Astrocyte (in vitro differentiated cells and primary cell): ENCODE measurements at regions not wholly inside any gene's neighbourhood (a gene's known extent, or its start where the extent isn't known, plus 50 kb on each side); places are given as distances from the start of the nearest gene placed in this dataset.
"Not testable (repeated sequence)": the region's sequence is repeated elsewhere in the genome, so short reads cannot be mapped to it uniquely, and the experiment has no call there.

ENCODE experiments used
- DNase-seq: peaks from one replicate; pipeline ENCODE4 v3.0.0-alpha.2; 2010; ENCODE audit warnings: low read depth
- FAIRE-seq: peaks from 2 replicates; lab custom pipeline; 2011; peaks lifted over from hg19 to GRCh38; lab: Jason Lieb, UNC
- H2AFZ ChIP-seq: 2 replicates; pipeline ENCODE4 v1.6.0; 2012; ENCODE audit warnings: low read depth, low read length, inconsistent platforms
- H3K27ac ChIP-seq: 2 replicates; pipeline ENCODE4 v1.5.1; 2011; ENCODE audit warnings: low read depth, low read length, inconsistent platforms
- H3K27me3 ChIP-seq: 2 replicates; pipeline ENCODE4 v1.6.0; 2011; ENCODE audit warnings: low read length, inconsistent platforms; ENCODE audit not compliant: insufficient read depth
- H3K36me3 ChIP-seq: 2 replicates; pipeline ENCODE4 v1.5.1; 2011; ENCODE audit warnings: low read length, inconsistent platforms; ENCODE audit not compliant: insufficient read depth
- H3K4me1 ChIP-seq: 2 replicates; pipeline ENCODE4 v1.5.1; 2011; ENCODE audit warnings: low read length, inconsistent platforms; ENCODE audit not compliant: insufficient read depth
- H3K4me2 ChIP-seq: 2 replicates; pipeline ENCODE4 v1.6.0; 2012; ENCODE audit warnings: low read length, inconsistent platforms
- H3K4me3 ChIP-seq: 2 replicates; pipeline ENCODE4 v1.5.1; 2011; ENCODE audit warnings: low read depth, mild to moderate bottlenecking, low read length, inconsistent platforms; ENCODE audit not compliant: insufficient read depth
- H3K79me2 ChIP-seq: 2 replicates; pipeline ENCODE4 v1.6.0; 2012; ENCODE audit warnings: mild to moderate bottlenecking, low read length, inconsistent platforms; ENCODE audit not compliant: insufficient read depth
- H3K9ac ChIP-seq: 2 replicates; pipeline ENCODE4 v1.6.0; 2012; ENCODE audit warnings: mild to moderate bottlenecking, low read length, inconsistent platforms
- H3K9me3 ChIP-seq: 2 replicates; pipeline ENCODE4 v1.5.1; 2012; ENCODE audit warnings: low read depth, mild to moderate bottlenecking, low read length, inconsistent platforms; ENCODE audit not compliant: insufficient read depth
- H4K20me1 ChIP-seq: 2 replicates; pipeline ENCODE4 v1.6.0; 2012; ENCODE audit warnings: low read length, inconsistent platforms; ENCODE audit not compliant: insufficient read depth
- H3K27ac Mint-ChIP-seq: one replicate; pipeline ENCODE4 v1.8.0; 2021; ENCODE audit warnings: mild to moderate bottlenecking, mixed read lengths; ENCODE audit not compliant: unreplicated experiment
- H3K27me3 Mint-ChIP-seq: one replicate; pipeline ENCODE4 v1.8.0; 2021; ENCODE audit warnings: low read depth, mixed read lengths; ENCODE audit not compliant: unreplicated experiment
- H3K36me3 Mint-ChIP-seq: one replicate; pipeline ENCODE4 v1.8.0; 2021; ENCODE audit warnings: low read depth, mixed read lengths; ENCODE audit not compliant: unreplicated experiment
- H3K4me1 Mint-ChIP-seq: one replicate; pipeline ENCODE4 v1.8.0; 2021; ENCODE audit warnings: low read depth, mixed read lengths; ENCODE audit not compliant: unreplicated experiment
- H3K4me3 Mint-ChIP-seq: one replicate; pipeline ENCODE4 v1.8.0; 2021; ENCODE audit warnings: mild to moderate bottlenecking, moderate library complexity, mixed read lengths; ENCODE audit not compliant: unreplicated experiment
- H3K9me3 Mint-ChIP-seq: one replicate; pipeline ENCODE4 v1.8.0; 2021; ENCODE audit warnings: mild to moderate bottlenecking, mixed read lengths; ENCODE audit not compliant: unreplicated experiment
- CTCF ChIP-seq: IDR thresholded peaks from 2 replicates; pipeline ENCODE4 v1.5.1; 2011; ENCODE audit warnings: low read depth, mild to moderate bottlenecking, inconsistent platforms, low read length, moderate library complexity; ENCODE audit not compliant: insufficient read depth
- EZH2 ChIP-seq: IDR thresholded peaks from 2 replicates; pipeline ENCODE4 v1.6.1; 2012; ENCODE audit warnings: mild to moderate bottlenecking, low read length, inconsistent platforms; ENCODE audit not compliant: insufficient read depth

GRCh38 chr1:73194965-73195364 lies 912.6 kb upstream of the NEGR1 start:
- Mint-ChIP-seq H3K27ac (no peak overlapping the region), H3K36me3 (no peaks in the 10 kb centered on the region), H3K27me3 (no peaks in the 10 kb centered on the region), H3K4me3 (no peak overlapping the region), H3K4me1 (no peaks in the 10 kb centered on the region), H3K9me3 (no peaks in the 10 kb centered on the region)
- H3K9ac ChIP-seq: no peak overlapping the region
- H3K27me3 ChIP-seq: no peaks in the 10 kb centered on the region
- DNase-seq (no peak), FAIRE-seq (no peak)
- TF ChIP-seq EZH2 (no peak), CTCF (no peak)
- H3K36me3 ChIP-seq: no peaks in the 10 kb centered on the region
- no peak overlapping the region for H3K4me3 ChIP-seq
- H2AFZ ChIP-seq: no peak overlapping the region
- H3K4me1 ChIP-seq: no peaks in the 10 kb centered on the region
- H4K20me1 ChIP-seq: no peaks in the 10 kb centered on the region
- H3K9me3 ChIP-seq: no peaks in the 10 kb centered on the region
- no peak overlapping the region for H3K27ac ChIP-seq
- no peaks in the 10 kb centered on the region for H3K79me2 ChIP-seq
- no peak overlapping the region for H3K4me2 ChIP-seq

- not testable (repeated sequence) for FAIRE-seq, H3K9me3 Mint-ChIP-seq, H3K27me3 ChIP-seq, H3K4me2 ChIP-seq, H3K27me3 Mint-ChIP-seq, H2AFZ ChIP-seq, H3K4me1 ChIP-seq, H4K20me1 ChIP-seq, H3K4me3 ChIP-seq, H3K36me3 ChIP-seq, H3K36me3 Mint-ChIP-seq, H3K4me1 Mint-ChIP-seq, H3K27ac ChIP-seq, H3K9ac ChIP-seq, DNase-seq, H3K9me3 ChIP-seq, H3K79me2 ChIP-seq, H3K27ac Mint-ChIP-seq
- peak overlapping the region; percentile 57 for H3K4me3 Mint-ChIP-seq
Observed at GRCh38 chr1:73183581-73183980, 901.2 kb upstream of the NEGR1 start.

GRCh38 chr1:73181190-73181540 lies 898.8 kb upstream of the NEGR1 start:
- Histone ChIP-seq H3K27me3 (no peaks in the 10 kb centered on the region), H3K79me2 (no peaks in the 10 kb centered on the region), H3K9me3 (no peaks in the 10 kb centered on the region), H3K4me2 (no peak overlapping the region), H3K9ac (no peak overlapping the region), H4K20me1 (no peaks in the 10 kb centered on the region), H3K27ac (no peak overlapping the region), H2AFZ (no peak overlapping the region), H3K4me3 (no peak overlapping the region), H3K36me3 (no peaks in the 10 kb centered on the region), H3K4me1 (no peaks in the 10 kb centered on the region)
- DNase-seq: no peak
- Mint-ChIP-seq H3K27ac (no peak overlapping the region), H3K27me3 (no peaks in the 10 kb centered on the region), H3K36me3 (no peaks in the 10 kb centered on the region), H3K4me3 (no peak overlapping the region), H3K4me1 (no peaks in the 10 kb centered on the region), H3K9me3 (no peaks in the 10 kb centered on the region)
- TF ChIP-seq CTCF (no peak), EZH2 (no peak)
- no peak for FAIRE-seq
